WI38 (cell line): ENCODE measurements at regions not wholly inside any gene's neighbourhood (a gene's known extent, or its start where the extent isn't known, plus 50 kb on each side); places are given as distances from the start of the nearest gene placed in this dataset.

ENCODE experiments used
- H3K4me3 ChIP-seq: 2 replicates; pipeline ENCODE4 v1.5.1; 2011; ENCODE audit warnings: low read depth, mild to moderate bottlenecking, control low read depth, low read length
- TF ChIP-seq, protein P1 (sequence below): IDR thresholded peaks from 2 replicates; pipeline ENCODE4 v1.5.1; 2012; ENCODE audit warnings: low read depth, mild to moderate bottlenecking, control low read depth, low read length

DNA sequence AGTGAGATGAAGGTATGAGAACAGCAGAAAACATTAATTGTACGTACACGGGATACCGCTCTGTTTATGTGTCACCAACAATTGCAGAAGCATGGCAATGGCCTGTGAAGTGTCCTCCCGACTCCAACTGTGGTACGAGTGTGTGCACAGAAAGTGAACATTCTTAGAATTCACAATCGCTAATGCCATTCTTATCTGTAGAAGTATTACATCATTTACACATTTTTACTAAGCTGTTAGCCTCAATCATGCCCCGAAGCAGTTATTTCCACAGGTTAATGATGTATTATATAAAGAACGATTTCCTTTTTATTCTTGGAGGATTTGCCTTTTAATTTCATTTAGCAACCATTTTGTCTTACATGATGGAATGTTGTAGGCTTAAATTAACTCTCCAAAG lies 103.4 kb downstream of the EVX1 start:
- no peak overlapping the region for H3K4me3 ChIP-seq
- TF ChIP-seq, protein P1, sequence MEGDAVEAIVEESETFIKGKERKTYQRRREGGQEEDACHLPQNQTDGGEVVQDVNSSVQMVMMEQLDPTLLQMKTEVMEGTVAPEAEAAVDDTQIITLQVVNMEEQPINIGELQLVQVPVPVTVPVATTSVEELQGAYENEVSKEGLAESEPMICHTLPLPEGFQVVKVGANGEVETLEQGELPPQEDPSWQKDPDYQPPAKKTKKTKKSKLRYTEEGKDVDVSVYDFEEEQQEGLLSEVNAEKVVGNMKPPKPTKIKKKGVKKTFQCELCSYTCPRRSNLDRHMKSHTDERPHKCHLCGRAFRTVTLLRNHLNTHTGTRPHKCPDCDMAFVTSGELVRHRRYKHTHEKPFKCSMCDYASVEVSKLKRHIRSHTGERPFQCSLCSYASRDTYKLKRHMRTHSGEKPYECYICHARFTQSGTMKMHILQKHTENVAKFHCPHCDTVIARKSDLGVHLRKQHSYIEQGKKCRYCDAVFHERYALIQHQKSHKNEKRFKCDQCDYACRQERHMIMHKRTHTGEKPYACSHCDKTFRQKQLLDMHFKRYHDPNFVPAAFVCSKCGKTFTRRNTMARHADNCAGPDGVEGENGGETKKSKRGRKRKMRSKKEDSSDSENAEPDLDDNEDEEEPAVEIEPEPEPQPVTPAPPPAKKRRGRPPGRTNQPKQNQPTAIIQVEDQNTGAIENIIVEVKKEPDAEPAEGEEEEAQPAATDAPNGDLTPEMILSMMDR = no peak

DNA sequence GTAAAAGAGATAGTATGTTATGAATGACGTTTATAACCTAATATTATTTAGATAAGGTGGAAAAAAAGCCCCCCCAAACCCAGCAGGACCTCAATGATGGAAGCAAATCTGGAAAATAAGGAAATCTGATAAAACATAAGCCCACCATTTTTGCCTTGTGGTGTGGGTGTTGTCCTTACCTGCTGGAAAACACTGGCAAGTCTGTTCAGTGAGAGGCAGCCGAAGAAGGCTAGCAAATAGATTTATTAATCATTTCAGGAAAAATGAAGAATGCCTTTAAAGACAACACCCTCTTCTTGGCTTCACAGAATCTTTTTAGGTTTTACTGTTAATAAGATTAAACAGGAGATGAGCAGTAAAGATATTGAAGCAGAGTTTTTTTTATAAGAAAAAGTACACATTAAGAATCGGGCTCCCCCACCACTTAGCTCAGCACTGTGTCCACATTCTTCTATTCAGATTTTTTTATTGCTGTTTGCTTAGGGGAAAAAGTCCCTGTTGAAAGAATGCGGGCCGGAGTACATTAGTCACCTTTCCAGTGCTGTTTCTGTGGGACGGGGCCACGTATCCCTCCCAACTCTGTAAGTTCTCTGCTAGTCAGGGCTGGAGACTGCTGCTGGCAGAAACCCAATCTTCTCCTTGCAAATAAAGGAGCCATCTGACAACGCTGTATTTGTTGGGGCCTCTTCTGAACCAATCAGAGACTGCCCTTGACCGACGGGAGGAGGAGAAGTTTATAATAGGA lies 104.1 kb downstream of the EVX1 start:
- no peak overlapping the region for H3K4me3 ChIP-seq
- TF ChIP-seq, protein P1 = no peak

DNA sequence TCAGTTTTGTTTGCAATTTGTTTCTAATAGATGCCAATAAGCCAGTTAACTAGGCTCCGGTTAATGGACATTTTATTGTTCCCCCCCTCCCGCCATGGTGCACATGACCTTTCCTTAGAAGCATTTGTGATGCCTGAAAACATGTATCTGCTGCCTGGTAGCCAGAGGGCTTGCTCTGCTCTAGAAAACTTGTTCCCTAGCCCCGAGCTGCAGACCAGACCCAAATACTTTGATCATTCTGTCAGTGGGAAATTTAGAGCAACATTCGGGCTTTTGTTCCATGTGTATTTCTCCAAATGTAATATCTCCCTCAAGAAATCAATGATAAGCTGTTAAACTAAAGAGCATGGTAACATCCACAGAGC lies 104.7 kb downstream of the EVX1 start:
- TF ChIP-seq, protein P1 = no peak
- H3K4me3 ChIP-seq = no peak overlapping the region

DNA sequence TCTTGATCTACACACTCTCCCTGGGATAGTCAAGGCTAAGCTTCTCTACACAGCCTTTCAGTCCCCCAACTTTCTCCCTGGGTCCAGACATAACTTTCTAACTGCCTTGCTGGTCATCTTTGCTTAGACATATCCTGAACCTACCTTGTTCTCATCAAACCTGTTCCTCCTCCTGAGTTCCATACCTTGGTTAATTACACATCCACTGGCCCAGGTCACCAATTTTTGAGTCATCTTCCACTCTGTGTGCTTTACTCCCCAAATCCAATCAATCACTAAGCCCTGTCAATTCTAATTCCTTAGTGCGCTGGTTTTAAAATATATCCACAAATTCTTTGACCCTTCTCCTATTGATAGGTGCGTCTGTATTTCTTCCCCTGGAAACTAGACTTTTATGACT lies 107.0 kb downstream of the EVX1 start:
- H3K4me3 ChIP-seq = no peak overlapping the region
- TF ChIP-seq, protein P1 = no peak

DNA sequence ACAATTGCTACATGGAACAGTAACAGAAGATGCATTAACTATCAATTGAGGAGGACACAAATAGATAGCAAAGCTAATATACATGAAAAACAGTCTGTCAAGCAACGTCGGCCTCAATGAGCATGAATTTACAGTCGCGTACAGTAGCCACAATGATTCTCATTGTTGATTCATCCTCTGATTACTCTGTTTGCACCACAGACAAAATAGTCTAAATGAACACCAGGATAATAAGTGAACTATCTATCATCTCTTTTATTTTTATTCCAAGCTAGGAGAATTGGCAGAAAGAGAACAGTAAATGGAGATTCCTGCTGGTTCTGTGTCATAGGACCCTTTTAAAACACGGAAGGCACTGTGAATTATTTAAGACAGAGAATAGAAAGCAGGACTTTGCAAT lies 108.5 kb downstream of the EVX1 start:
- TF ChIP-seq, protein P1 = no peak
- no peak overlapping the region for H3K4me3 ChIP-seq

DNA sequence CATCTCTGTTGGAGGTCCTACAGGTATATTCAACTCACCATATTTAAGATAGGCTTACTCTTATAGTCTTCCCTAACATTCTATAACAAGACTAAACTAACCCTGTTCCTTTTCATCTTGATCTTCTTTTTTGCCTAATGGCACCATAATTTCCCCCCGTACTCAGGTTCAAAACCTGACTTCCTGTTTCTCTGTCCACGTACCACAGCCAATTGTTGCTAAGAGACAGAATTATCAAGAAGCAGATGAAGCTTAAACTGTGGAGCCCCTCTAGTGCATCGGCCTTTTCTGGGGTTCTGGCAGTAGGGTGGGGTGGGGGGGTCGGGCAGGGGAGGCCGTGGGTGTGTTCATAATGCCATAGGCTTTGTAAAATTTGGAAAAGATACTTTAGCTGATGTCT lies 109.2 kb downstream of the EVX1 start:
- no peak overlapping the region for H3K4me3 ChIP-seq
- TF ChIP-seq, protein P1 = no peak

DNA sequence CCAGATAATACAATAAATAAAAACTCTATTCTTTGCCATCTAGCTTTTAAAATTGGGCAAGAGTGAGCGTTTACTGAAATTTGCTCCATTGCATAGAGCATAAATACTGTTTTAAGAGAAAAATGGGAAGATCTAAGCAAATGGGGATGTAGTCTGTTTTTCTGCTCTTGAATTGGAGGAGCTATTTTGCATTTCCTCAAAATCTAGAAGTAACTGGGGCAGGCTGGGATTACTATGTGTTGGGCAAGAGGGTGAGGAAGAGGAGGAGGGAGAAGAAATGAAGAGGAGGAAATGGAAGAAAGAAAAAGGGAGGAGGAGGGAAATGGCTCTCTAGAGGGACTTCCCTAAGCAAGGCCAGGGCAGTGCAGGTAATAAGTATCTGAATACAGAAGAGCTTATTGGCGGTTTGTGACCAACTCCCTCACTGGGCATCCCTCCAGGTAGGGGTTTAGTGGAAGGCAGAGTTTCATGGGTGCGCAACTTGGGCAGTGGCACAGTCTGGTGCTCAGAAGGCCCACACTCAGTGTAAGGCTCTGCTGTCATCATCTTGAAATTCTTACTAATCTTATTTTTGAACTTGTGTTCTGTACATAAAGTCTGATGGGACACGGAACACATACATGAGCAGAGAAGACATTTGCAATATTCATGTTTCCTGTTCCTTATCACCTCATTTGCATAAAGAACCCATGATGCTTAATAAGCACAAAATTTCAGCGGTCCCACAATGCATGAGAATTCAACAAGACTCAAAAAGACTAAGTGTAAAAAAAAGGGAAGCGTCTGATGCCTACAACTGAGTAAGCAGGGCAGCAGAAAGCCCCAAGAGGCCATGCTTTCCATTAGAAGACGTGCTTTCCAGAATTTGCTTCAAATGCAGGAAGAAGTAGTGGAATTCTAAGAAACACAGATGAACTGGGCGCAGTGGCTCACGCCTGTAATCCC lies 116.9 kb downstream of the EVX1 start:
- H3K4me3 ChIP-seq = no peak overlapping the region
- TF ChIP-seq, protein P1 = no peak
